ENCODE measurements at regions not wholly inside any gene's neighbourhood (a gene's known extent, or its start where the extent isn't known, plus 50 kb on each side); places are given as distances from the start of the nearest gene placed in this dataset.

DNA sequence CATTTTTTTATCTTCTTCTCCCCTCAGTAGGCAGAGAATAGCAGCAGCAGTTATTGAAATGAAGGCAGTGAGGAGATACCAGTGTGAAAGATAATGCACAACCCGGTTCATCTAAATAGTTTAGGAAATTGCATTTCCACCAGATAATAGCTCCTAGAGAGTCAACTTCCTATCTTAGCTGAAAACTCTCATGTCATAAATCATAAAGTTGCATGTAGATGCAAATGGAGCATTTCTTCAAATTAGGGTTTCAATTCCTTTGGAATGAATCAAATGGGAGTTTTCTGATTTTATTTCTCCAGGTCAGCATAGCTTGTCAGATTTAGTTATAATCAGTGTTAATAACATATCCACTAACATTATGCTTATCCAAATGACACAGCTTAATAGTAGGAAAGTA, 335.3 kb downstream of the CNTNAP4 start:
- TF ChIP-seq TAF1 (IDR thresholded peaks at IDR 0.05; ENCODE audit: borderline replicate concordance, insufficient read depth, low read length) (no peak), POLR2AphosphoS5 (IDR thresholded peaks at IDR 0.05; ENCODE audit: low read depth, low read length) (no peak), FOXP2 (optimal IDR thresholded peaks at IDR 0.05; ENCODE audit: borderline replicate concordance, extremely low read depth, extremely low read length, insufficient read depth) (no peak), REST (IDR thresholded peaks at IDR 0.05; ENCODE audit: insufficient read depth in 1 of 2, low read depth in 2 of 2, low read length in 2 of 2) (no peak)

- TF ChIP-seq TAF1 (IDR thresholded peaks at IDR 0.05; ENCODE audit: borderline replicate concordance, insufficient read depth, low read length) (no peak), SIN3A (IDR thresholded peaks at IDR 0.05; ENCODE audit: borderline replicate concordance, insufficient read depth, low read length) (no peak), FOXP2 (optimal IDR thresholded peaks at IDR 0.05; ENCODE audit: borderline replicate concordance, extremely low read depth, extremely low read length, insufficient read depth) (no peak), POLR2AphosphoS5 (IDR thresholded peaks at IDR 0.05; ENCODE audit: low read depth, low read length) (no peak), REST (IDR thresholded peaks at IDR 0.05; ENCODE audit: insufficient read depth in 1 of 2, low read depth in 2 of 2, low read length in 2 of 2) (no peak)
Measured at GRCh38 chr16:76614269-76614668, 337.1 kb downstream of the CNTNAP4 start.

DNA sequence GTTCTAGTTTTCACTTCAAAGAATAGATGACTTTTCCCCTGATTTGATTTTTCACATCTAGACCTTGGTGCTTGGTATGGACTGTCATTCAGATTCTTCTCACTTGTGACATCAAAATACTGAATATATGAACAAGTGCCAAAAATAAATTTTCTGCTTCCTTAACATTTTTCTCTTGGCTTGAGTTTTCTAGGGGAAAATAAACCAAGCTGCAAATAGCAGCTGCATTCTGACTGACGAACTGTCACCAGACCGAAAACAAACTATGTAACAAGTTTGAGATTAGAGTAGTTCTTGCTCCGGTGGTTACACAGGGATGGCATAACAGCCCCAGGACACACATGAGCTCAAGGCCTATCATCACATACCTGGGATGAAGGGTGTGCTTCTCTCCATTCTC, 345.7 kb downstream of the CNTNAP4 start:
- TF ChIP-seq SIN3A (IDR thresholded peaks at IDR 0.05; ENCODE audit: borderline replicate concordance, insufficient read depth, low read length) (no peak), FOXP2 (optimal IDR thresholded peaks at IDR 0.05; ENCODE audit: borderline replicate concordance, extremely low read depth, extremely low read length, insufficient read depth) (no peak), REST (IDR thresholded peaks at IDR 0.05; ENCODE audit: insufficient read depth in 1 of 2, low read depth in 2 of 2, low read length in 2 of 2) (no peak), POLR2AphosphoS5 (IDR thresholded peaks at IDR 0.05; ENCODE audit: low read depth, low read length) (no peak), TAF1 (IDR thresholded peaks at IDR 0.05; ENCODE audit: borderline replicate concordance, insufficient read depth, low read length) (no peak)

- TF ChIP-seq SIN3A (IDR thresholded peaks at IDR 0.05; ENCODE audit: borderline replicate concordance, insufficient read depth, low read length): no peak
- no peak for TF ChIP-seq FOXP2 (optimal IDR thresholded peaks at IDR 0.05; ENCODE audit: borderline replicate concordance, extremely low read depth, extremely low read length, insufficient read depth)
- TF ChIP-seq POLR2AphosphoS5 (IDR thresholded peaks at IDR 0.05; ENCODE audit: low read depth, low read length): no peak
- TF ChIP-seq REST (IDR thresholded peaks at IDR 0.05; ENCODE audit: insufficient read depth in 1 of 2, low read depth in 2 of 2, low read length in 2 of 2): no peak
- TF ChIP-seq TAF1 (IDR thresholded peaks at IDR 0.05; ENCODE audit: borderline replicate concordance, insufficient read depth, low read length): no peak
Measured at GRCh38 chr16:76634847-76635697, 357.9 kb downstream of the CNTNAP4 start.
